CD14-positive monocyte (primary cell): ENCODE measurements at regions not wholly inside any gene's neighbourhood (a gene's known extent, or its start where the extent isn't known, plus 50 kb on each side); places are given as distances from the start of the nearest gene placed in this dataset.

Experiments
- DNase-seq, 3 donors: peaks; one replicate each; pipeline ENCODE4 v3.0.0-alpha.2; 2011 to 2022
- H2AFZ ChIP-seq: 2 replicates; pipeline ENCODE4 v1.6.0; 2012; ENCODE audit warnings: mild to moderate bottlenecking, low read depth, low read length, inconsistent platforms; ENCODE audit not compliant: insufficient read depth, poor library complexity, severe bottlenecking
- H3K27ac ChIP-seq, 2 donors: 1 replicate in 1 of 2; 2 replicates in 1 of 2; pipeline ENCODE4 v1.5.1; 2012 to 2013; ENCODE audit warnings: low read length in 2 of 2, control low read depth in 1 of 2, inconsistent platforms in 1 of 2, low read depth in 1 of 2, mild to moderate bottlenecking in 1 of 2
- H3K27me3 ChIP-seq, 2 donors: one replicate each; pipeline versions ENCODE4 v1.6.0 to v1.6.1; 2011 to 2013; ENCODE audit warnings: low read length in 2 of 2; ENCODE audit not compliant: control insufficient read depth in 2 of 2, insufficient read depth in 2 of 2
- H3K36me3 ChIP-seq, 2 donors: replicated peaks in 1 of 2; 1 replicate in 1 of 2; 2 replicates in 1 of 2; pipeline versions ENCODE4 v1.5.1 to v1.6.1; 2012 to 2013; ENCODE audit warnings: low read length in 2 of 2, control low read depth in 1 of 2, inconsistent platforms in 1 of 2, mild to moderate bottlenecking in 1 of 2; ENCODE audit not compliant: insufficient read depth in 2 of 2, control insufficient read depth in 1 of 2
- H3K4me1 ChIP-seq, 2 donors: 1 replicate in 1 of 2; 2 replicates in 1 of 2; pipeline versions ENCODE4 v1.5.1 to v1.6.1; 2012 to 2013; ENCODE audit warnings: low read length in 2 of 2, control low read depth in 1 of 2, inconsistent platforms in 1 of 2, mild to moderate bottlenecking in 1 of 2, moderate library complexity in 1 of 2; ENCODE audit not compliant: insufficient read depth in 2 of 2, control insufficient read depth in 1 of 2
- H3K4me2 ChIP-seq: replicated peaks from 2 replicates; pipeline ENCODE3; 2012; ENCODE audit warnings: low read length, moderate library complexity, mild to moderate bottlenecking; ENCODE audit not compliant: poor library complexity, severe bottlenecking; ENCODE audit errors: extremely low read depth
- H3K4me3 ChIP-seq, 3 experiments: fragments of 200-600 bp in 1 of 3; sonication (generic) in 1 of 3; replicated peaks in 1 of 3; 1 replicate in 2 of 3; 2 replicates in 1 of 3; pipeline ENCODE4 v1.5.1; 2011 to 2013; ENCODE audit warnings: low read length in 3 of 3, mild to moderate bottlenecking in 3 of 3, control low read depth in 2 of 3, low read depth in 2 of 3, inconsistent platforms in 1 of 3, moderate library complexity in 1 of 3
- H3K79me2 ChIP-seq: 2 replicates; pipeline ENCODE4 v1.6.0; 2012; ENCODE audit warnings: mild to moderate bottlenecking, control low read depth, inconsistent platforms, low read length, moderate library complexity; ENCODE audit not compliant: insufficient read depth
- H3K9ac ChIP-seq: 2 replicates; pipeline ENCODE4 v1.6.0; 2017; ENCODE audit warnings: low read length, mild to moderate bottlenecking; ENCODE audit not compliant: insufficient read depth, poor library complexity, severe bottlenecking
- H3K9me3 ChIP-seq, 2 donors: replicated peaks in 1 of 2; 1 replicate in 1 of 2; 2 replicates in 1 of 2; pipeline versions ENCODE4 v1.5.1 to v1.6.1; 2012 to 2013; ENCODE audit warnings: low read length in 2 of 2, control low read depth in 1 of 2; ENCODE audit not compliant: control insufficient read depth in 1 of 2, insufficient read depth in 1 of 2
- H4K20me1 ChIP-seq: 2 replicates; pipeline ENCODE4 v1.6.0; 2012; ENCODE audit warnings: mild to moderate bottlenecking, low read length, control low read depth, moderate library complexity; ENCODE audit not compliant: insufficient read depth
- H3K27ac Mint-ChIP-seq, 7 donors: one replicate each; pipeline ENCODE4 v1.8.0; 2020; ENCODE audit warnings: mild to moderate bottlenecking in 7 of 7, mixed read lengths in 7 of 7, moderate library complexity in 6 of 7, inconsistent platforms in 2 of 7
- H3K27me3 Mint-ChIP-seq, 3 donors: one replicate each; pipeline ENCODE4 v1.8.0; 2021 to 2022; ENCODE audit warnings: low read depth in 3 of 3, mild to moderate bottlenecking in 3 of 3, mixed read lengths in 3 of 3, moderate library complexity in 3 of 3, inconsistent platforms in 1 of 3
- H3K36me3 Mint-ChIP-seq, 2 donors: one replicate each; pipeline ENCODE4 v1.8.0; 2020; ENCODE audit warnings: mixed read lengths in 2 of 2, inconsistent platforms in 1 of 2, mild to moderate bottlenecking in 1 of 2
- H3K4me1 Mint-ChIP-seq: one replicate; pipeline ENCODE4 v1.8.0; 2020; ENCODE audit warnings: mild to moderate bottlenecking, mixed read lengths
- H3K4me3 Mint-ChIP-seq, 2 donors: one replicate each; pipeline ENCODE4 v1.8.0; 2020; ENCODE audit warnings: mild to moderate bottlenecking in 2 of 2, mixed read lengths in 2 of 2, moderate library complexity in 1 of 2
- H3K9me3 Mint-ChIP-seq, 7 donors: one replicate each; pipeline ENCODE4 v1.8.0; 2020 to 2022; ENCODE audit warnings: mixed read lengths in 7 of 7, mild to moderate bottlenecking in 6 of 7, moderate library complexity in 6 of 7, inconsistent platforms in 2 of 7
- WGBS: methylation state at CpG from one replicate; pipeline ENCODE4 v1.1.5; 2013; ENCODE audit warnings: missing lambda C conversion rate; ENCODE audit not compliant: insufficient coverage; 5-methylcytosine and 5-hydroxymethylcytosine counted together
- intact Hi-C, 2 donors: fragments of 100-400 bp; cut with micrococcal nuclease; formaldehyde crosslinking; loops; one replicate each; pipeline versions ENCODE4 v1.15.0 to v1.15.1; 2023
- TF ChIP-seq, protein P1 (sequence below): fragments of 200-600 bp; IDR thresholded peaks from one replicate; pipeline ENCODE4 v1.8.0; 2022; ENCODE audit warnings: antibody characterized with exemption, mild to moderate bottlenecking

DNA sequence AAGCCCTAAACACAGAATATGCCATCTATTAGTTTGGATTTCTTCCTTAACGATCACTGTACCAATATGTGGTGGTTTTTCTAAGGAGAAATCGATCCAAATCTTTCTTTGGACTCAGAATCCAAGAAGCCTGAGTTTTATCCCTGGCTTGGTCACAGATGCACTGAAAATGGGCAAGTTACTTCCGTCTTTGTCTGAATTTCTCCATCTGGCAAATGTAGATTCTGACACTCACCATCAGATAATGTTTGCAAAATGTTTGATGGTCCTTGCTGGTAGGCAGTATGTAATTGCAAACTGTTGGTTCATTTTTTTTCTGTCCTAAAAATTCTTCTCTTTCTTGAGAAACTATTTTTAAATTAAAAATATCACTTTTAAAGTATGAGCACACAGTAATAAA, 115.0 kb downstream of the TSEN15 start:
- WGBS = no CpG with 5 or more reads among the region's 3 CpGs
- Mint-ChIP-seq H3K27ac (no peak overlapping the region), H3K36me3 (no peaks in the 10 kb centered on the region), H3K4me3 (no peak overlapping the region), H3K9me3 (peaks cover 0 to 3% (median 0%) of the 10 kb centered on the region in 7 donors), H3K4me1 (no peaks in the 10 kb centered on the region), H3K27me3 (peaks cover 0 to 2% (median 0%) of the 10 kb centered on the region in 3 donors)
- peaks cover 44 to 51% of the 10 kb centered on the region in 2 donors for H3K4me1 ChIP-seq
- H4K20me1 ChIP-seq = no peaks in the 10 kb centered on the region
- H3K4me2 ChIP-seq = no peak overlapping the region
- no peaks in the 10 kb centered on the region for H3K27me3 ChIP-seq
- no peaks in the 10 kb centered on the region for H3K79me2 ChIP-seq
- H3K9me3 ChIP-seq = peaks cover 0 to 3% of the 10 kb centered on the region in 2 donors
- no peak overlapping the region for H3K9ac ChIP-seq
- intact Hi-C loops = no loop called here
- H3K27ac ChIP-seq = no peak overlapping the region
- H3K36me3 ChIP-seq = no peaks in the 10 kb centered on the region
- DNase-seq = no peak
- no peak overlapping the region for H3K4me3 ChIP-seq
- no peak overlapping the region for H2AFZ ChIP-seq
- TF ChIP-seq, protein P1, sequence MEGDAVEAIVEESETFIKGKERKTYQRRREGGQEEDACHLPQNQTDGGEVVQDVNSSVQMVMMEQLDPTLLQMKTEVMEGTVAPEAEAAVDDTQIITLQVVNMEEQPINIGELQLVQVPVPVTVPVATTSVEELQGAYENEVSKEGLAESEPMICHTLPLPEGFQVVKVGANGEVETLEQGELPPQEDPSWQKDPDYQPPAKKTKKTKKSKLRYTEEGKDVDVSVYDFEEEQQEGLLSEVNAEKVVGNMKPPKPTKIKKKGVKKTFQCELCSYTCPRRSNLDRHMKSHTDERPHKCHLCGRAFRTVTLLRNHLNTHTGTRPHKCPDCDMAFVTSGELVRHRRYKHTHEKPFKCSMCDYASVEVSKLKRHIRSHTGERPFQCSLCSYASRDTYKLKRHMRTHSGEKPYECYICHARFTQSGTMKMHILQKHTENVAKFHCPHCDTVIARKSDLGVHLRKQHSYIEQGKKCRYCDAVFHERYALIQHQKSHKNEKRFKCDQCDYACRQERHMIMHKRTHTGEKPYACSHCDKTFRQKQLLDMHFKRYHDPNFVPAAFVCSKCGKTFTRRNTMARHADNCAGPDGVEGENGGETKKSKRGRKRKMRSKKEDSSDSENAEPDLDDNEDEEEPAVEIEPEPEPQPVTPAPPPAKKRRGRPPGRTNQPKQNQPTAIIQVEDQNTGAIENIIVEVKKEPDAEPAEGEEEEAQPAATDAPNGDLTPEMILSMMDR = no peak

DNA sequence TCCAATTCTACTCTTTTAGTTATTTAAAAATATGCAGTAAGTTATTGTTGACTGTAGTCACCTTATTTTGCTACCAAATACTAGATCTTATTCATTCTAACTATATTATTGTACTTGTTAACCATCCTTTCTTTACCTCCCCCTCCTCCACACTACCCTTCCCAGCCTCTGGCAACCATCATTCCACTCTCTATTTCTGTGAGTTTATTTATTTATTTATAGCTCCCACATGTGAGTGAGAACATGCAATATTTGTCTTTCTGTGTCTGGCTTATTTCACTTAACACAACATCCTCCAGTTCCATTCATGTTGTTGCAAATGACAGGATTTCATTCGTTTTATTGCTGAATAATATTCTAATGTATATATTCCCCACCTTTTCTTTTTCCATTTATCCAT, 115.8 kb downstream of the TSEN15 start:
- Mint-ChIP-seq H3K27ac (no peak overlapping the region), H3K36me3 (no peaks in the 10 kb centered on the region), H3K4me1 (no peaks in the 10 kb centered on the region), H3K9me3 (peaks cover 0 to 5% (median 0%) of the 10 kb centered on the region in 7 donors), H3K27me3 (peaks cover 0 to 2% (median 0%) of the 10 kb centered on the region in 3 donors), H3K4me3 (no peak overlapping the region)
- WGBS = no CpG with 5 or more reads among the region's 1 CpG
- TF ChIP-seq, protein P1 = no peak
- intact Hi-C loops = no loop called here
- Histone ChIP-seq H2AFZ (no peak overlapping the region), H3K9ac (no peak overlapping the region), H3K4me2 (no peak overlapping the region), H3K79me2 (no peaks in the 10 kb centered on the region), H3K27me3 (no peaks in the 10 kb centered on the region), H3K4me3 (no peak overlapping the region), H3K9me3 (peaks cover 0 to 3% of the 10 kb centered on the region in 2 donors), H4K20me1 (no peaks in the 10 kb centered on the region), H3K27ac (no peak overlapping the region), H3K36me3 (no peaks in the 10 kb centered on the region), H3K4me1 (peaks cover 35 to 43% of the 10 kb centered on the region in 2 donors)
- DNase-seq = no peak
